ENCODE measurements at regions not wholly inside any gene's neighbourhood (a gene's known extent, or its start where the extent isn't known, plus 50 kb on each side); places are given as distances from the start of the nearest gene placed in this dataset.

DNA sequence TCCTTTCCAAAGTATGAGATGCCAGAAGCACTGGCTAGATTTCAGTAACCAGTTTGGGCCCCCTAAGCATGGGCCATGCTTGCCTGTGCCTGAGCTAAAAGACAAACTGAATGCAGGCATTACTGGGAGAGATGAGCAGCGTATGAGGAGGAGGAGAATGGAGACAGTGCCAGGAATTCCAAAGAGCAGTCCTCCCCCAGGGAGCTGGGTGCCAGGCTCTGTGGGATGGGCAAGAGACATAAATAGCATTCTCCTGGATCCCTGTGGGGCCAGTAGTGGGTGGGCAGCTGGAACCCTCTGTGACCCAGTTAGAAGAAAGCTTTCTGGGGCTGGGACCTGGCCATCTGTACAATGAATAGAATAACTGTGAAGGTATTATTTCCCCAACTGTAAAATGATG is 235.6 kb downstream of the KCNA4 start:
- no peaks in the 10 kb centered on the region for H3K9me3 ChIP-seq (ENCODE audit: control insufficient read depth in 1 of 2, low read length in 2 of 2)
- no peak overlapping the region for H3K27ac ChIP-seq (ENCODE audit: low read length)
- H3K4me3 ChIP-seq (ENCODE audit: low read depth in 1 of 2, low read length in 2 of 2): no peak overlapping the region
- H3K36me3 ChIP-seq (ENCODE audit: control insufficient read depth in 1 of 2, insufficient read depth in 2 of 2, low read length in 2 of 2): no peaks in the 10 kb centered on the region
- H3K4me1 ChIP-seq (ENCODE audit: control insufficient read depth in 1 of 2, insufficient read depth in 2 of 2, low read length in 2 of 2): peaks cover 0 to 10% of the 10 kb centered on the region in 2 donors
- H3K27me3 ChIP-seq (ENCODE audit: low read depth, low read length): no peaks in the 10 kb centered on the region

GRCh38 chr11:29780756-29781155 is 236.1 kb downstream of the KCNA4 start:
- no peaks in the 10 kb centered on the region for H3K27me3 ChIP-seq (ENCODE audit: low read depth, low read length)
- H3K27ac ChIP-seq (ENCODE audit: low read length): no peak overlapping the region
- no peaks in the 10 kb centered on the region for H3K36me3 ChIP-seq (ENCODE audit: control insufficient read depth in 1 of 2, insufficient read depth in 2 of 2, low read length in 2 of 2)
- H3K4me1 ChIP-seq (ENCODE audit: control insufficient read depth in 1 of 2, insufficient read depth in 2 of 2, low read length in 2 of 2): peaks cover 0 to 10% of the 10 kb centered on the region in 2 donors
- H3K4me3 ChIP-seq (ENCODE audit: low read depth in 1 of 2, low read length in 2 of 2): no peak overlapping the region
- no peaks in the 10 kb centered on the region for H3K9me3 ChIP-seq (ENCODE audit: control insufficient read depth in 1 of 2, low read length in 2 of 2)

- Histone ChIP-seq H3K27ac (ENCODE audit: low read length) (no peak overlapping the region), H3K36me3 (ENCODE audit: control insufficient read depth in 1 of 2, insufficient read depth in 2 of 2, low read length in 2 of 2) (no peaks in the 10 kb centered on the region), H3K4me1 (ENCODE audit: control insufficient read depth in 1 of 2, insufficient read depth in 2 of 2, low read length in 2 of 2) (no peaks in the 10 kb centered on the region), H3K9me3 (ENCODE audit: control insufficient read depth in 1 of 2, low read length in 2 of 2) (no peaks in the 10 kb centered on the region), H3K4me3 (ENCODE audit: low read depth in 1 of 2, low read length in 2 of 2) (no peak overlapping the region), H3K27me3 (ENCODE audit: low read depth, low read length) (no peaks in the 10 kb centered on the region)
Measured at GRCh38 chr11:29773656-29774264, 243.1 kb downstream of the KCNA4 start.

DNA sequence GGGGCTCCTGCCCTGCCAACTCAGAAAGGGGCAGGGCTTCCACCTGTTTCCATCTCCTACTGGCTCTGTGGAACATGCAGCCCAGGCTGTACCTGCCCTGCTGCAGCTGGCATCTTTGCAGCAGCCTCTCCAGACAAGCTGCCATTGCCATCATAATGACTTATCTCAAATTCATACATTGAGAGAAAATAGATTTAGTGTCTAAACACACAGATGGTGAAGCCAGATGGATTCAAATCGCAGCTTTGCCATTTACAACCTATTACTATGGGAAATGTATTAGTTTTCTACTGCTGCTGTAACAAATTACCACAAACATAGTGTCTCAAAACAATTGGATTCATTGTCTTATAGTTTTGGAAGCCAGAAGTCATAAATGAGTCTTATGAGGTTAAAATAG is 260.0 kb downstream of the KCNA4 start:
- H3K4me3 ChIP-seq (ENCODE audit: low read depth in 1 of 2, low read length in 2 of 2): no peak overlapping the region
- peaks cover 0 to 12% of the 10 kb centered on the region in 2 donors for H3K9me3 ChIP-seq (ENCODE audit: control insufficient read depth in 1 of 2, low read length in 2 of 2)
- H3K27me3 ChIP-seq (ENCODE audit: low read depth, low read length): no peaks in the 10 kb centered on the region
- H3K36me3 ChIP-seq (ENCODE audit: control insufficient read depth in 1 of 2, insufficient read depth in 2 of 2, low read length in 2 of 2): no peaks in the 10 kb centered on the region
- no peaks in the 10 kb centered on the region for H3K4me1 ChIP-seq (ENCODE audit: control insufficient read depth in 1 of 2, insufficient read depth in 2 of 2, low read length in 2 of 2)
- no peak overlapping the region for H3K27ac ChIP-seq (ENCODE audit: low read length)

DNA sequence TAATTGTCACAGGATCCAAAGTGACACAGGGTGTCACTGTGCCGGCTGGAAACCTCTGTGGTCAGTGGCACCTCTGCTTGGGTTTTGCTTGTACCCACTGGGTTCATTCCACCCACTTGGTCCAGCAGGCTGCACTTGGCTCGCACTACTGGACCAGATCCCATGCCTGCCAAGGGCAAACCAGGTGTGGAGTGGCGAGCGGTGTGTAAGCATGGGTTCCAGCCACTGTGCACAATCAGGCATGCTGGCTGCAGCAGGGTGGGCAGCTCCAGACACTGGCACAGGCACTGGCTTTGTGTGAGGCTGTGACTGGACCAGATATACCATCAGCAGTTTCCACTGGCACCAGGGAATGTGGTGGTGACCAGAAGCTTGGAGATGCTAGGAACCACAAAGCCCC is 261.4 kb downstream of the KCNA4 start:
- Histone ChIP-seq H3K27me3 (ENCODE audit: low read depth, low read length) (no peaks in the 10 kb centered on the region), H3K9me3 (ENCODE audit: control insufficient read depth in 1 of 2, low read length in 2 of 2) (peaks cover 0 to 12% of the 10 kb centered on the region in 2 donors), H3K4me3 (ENCODE audit: low read depth in 1 of 2, low read length in 2 of 2) (no peak overlapping the region), H3K4me1 (ENCODE audit: control insufficient read depth in 1 of 2, insufficient read depth in 2 of 2, low read length in 2 of 2) (no peaks in the 10 kb centered on the region), H3K36me3 (ENCODE audit: control insufficient read depth in 1 of 2, insufficient read depth in 2 of 2, low read length in 2 of 2) (no peaks in the 10 kb centered on the region), H3K27ac (ENCODE audit: low read length) (no peak overlapping the region)

GRCh38 chr11:29751618-29752017 is 265.2 kb downstream of the KCNA4 start:
- Histone ChIP-seq H3K4me1 (ENCODE audit: control insufficient read depth in 1 of 2, insufficient read depth in 2 of 2, low read length in 2 of 2) (no peaks in the 10 kb centered on the region), H3K27me3 (ENCODE audit: low read depth, low read length) (no peaks in the 10 kb centered on the region), H3K9me3 (ENCODE audit: control insufficient read depth in 1 of 2, low read length in 2 of 2) (peaks cover 0 to 9% of the 10 kb centered on the region in 2 donors), H3K36me3 (ENCODE audit: control insufficient read depth in 1 of 2, insufficient read depth in 2 of 2, low read length in 2 of 2) (no peaks in the 10 kb centered on the region), H3K27ac (ENCODE audit: low read length) (no peak overlapping the region), H3K4me3 (ENCODE audit: low read depth in 1 of 2, low read length in 2 of 2) (no peak overlapping the region)

GRCh38 chr11:29750392-29750791 is 266.4 kb downstream of the KCNA4 start:
- no peak overlapping the region for H3K27ac ChIP-seq (ENCODE audit: low read length)
- H3K9me3 ChIP-seq (ENCODE audit: control insufficient read depth in 1 of 2, low read length in 2 of 2): no peaks in the 10 kb centered on the region
- H3K27me3 ChIP-seq (ENCODE audit: low read depth, low read length): no peaks in the 10 kb centered on the region
- H3K4me1 ChIP-seq (ENCODE audit: control insufficient read depth in 1 of 2, insufficient read depth in 2 of 2, low read length in 2 of 2): no peaks in the 10 kb centered on the region
- H3K4me3 ChIP-seq (ENCODE audit: low read depth in 1 of 2, low read length in 2 of 2): no peak overlapping the region
- H3K36me3 ChIP-seq (ENCODE audit: control insufficient read depth in 1 of 2, insufficient read depth in 2 of 2, low read length in 2 of 2): no peaks in the 10 kb centered on the region

DNA sequence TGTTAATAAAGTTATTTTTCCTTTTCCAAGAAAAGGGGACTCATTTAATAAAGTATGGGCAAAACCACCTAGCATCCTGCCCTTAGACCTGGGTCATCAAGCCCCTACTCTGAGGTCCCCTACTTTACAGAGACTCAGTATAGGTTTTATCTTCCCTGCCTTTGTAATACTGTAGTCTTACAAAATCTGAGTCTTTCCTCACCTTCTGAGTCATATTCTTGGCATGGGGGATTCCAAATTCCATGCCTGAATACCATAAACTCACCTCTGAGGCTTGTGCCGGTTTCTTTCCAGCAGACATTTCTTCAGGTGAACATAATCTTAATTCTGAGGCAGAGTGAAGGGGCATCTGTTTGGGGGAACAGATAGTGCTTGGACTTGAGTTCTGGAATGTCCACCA is 282.5 kb downstream of the KCNA4 start:
- Histone ChIP-seq H3K27me3 (ENCODE audit: low read depth, low read length) (no peaks in the 10 kb centered on the region), H3K27ac (ENCODE audit: low read length) (no peak overlapping the region), H3K4me3 (ENCODE audit: low read depth in 1 of 2, low read length in 2 of 2) (no peak overlapping the region), H3K4me1 (ENCODE audit: control insufficient read depth in 1 of 2, insufficient read depth in 2 of 2, low read length in 2 of 2) (no peaks in the 10 kb centered on the region), H3K36me3 (ENCODE audit: control insufficient read depth in 1 of 2, insufficient read depth in 2 of 2, low read length in 2 of 2) (no peaks in the 10 kb centered on the region), H3K9me3 (ENCODE audit: control insufficient read depth in 1 of 2, low read length in 2 of 2) (no peaks in the 10 kb centered on the region)

DNA sequence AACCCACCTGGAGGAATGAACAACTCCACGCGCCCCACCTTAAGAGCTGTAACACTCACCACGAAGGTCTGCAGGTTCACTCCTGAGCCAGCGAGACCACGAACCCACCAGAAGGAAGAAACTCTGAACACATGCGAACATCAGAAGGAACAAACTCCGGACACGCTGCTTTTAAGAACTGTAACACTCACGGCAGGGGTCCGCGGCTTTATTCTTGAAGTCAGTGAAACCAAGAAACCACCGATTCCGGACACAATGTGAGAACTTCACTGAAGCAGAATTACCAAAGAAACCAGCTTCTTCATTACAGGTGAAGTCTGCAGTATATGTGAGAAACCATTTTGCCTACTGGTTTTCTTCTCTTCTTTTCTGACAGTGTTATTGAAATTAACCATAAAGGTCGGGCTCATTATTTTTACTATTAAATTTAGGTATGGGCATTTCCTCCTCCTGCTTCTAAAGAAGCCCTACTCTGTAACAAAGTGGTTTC is 303.0 kb downstream of the KCNA4 start:
- Histone ChIP-seq H3K27ac (ENCODE audit: low read length) (no peak overlapping the region), H3K9me3 (ENCODE audit: control insufficient read depth in 1 of 2, low read length in 2 of 2) (no peaks in the 10 kb centered on the region), H3K27me3 (ENCODE audit: low read depth, low read length) (no peaks in the 10 kb centered on the region), H3K4me3 (ENCODE audit: low read depth in 1 of 2, low read length in 2 of 2) (no peak overlapping the region), H3K36me3 (ENCODE audit: control insufficient read depth in 1 of 2, insufficient read depth in 2 of 2, low read length in 2 of 2) (no peaks in the 10 kb centered on the region), H3K4me1 (ENCODE audit: control insufficient read depth in 1 of 2, insufficient read depth in 2 of 2, low read length in 2 of 2) (no peaks in the 10 kb centered on the region)

DNA sequence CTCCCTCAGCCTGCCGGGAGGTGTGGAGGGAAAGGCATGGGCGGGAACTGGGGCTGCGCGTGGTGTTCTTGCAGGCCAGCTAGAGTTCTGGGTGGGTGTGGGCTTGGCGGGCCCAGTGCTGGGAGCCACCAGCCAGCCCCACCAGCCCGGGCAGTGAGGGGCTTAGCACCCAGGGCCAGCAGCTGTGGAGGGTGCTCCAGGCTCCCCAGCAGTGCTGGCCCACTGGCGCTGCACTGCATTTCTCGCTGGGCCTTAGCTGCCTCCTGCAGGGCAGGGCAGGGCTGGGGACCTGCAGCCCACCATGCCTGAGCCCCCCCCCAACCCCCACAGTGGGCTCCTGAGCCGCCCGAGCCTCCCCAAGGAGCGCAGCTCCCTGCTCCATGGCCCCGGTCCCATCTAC is 304.2 kb downstream of the KCNA4 start:
- no peaks in the 10 kb centered on the region for H3K36me3 ChIP-seq (ENCODE audit: control insufficient read depth in 1 of 2, insufficient read depth in 2 of 2, low read length in 2 of 2)
- H3K27ac ChIP-seq (ENCODE audit: low read length): no peak overlapping the region
- no peaks in the 10 kb centered on the region for H3K4me1 ChIP-seq (ENCODE audit: control insufficient read depth in 1 of 2, insufficient read depth in 2 of 2, low read length in 2 of 2)
- H3K4me3 ChIP-seq (ENCODE audit: low read depth in 1 of 2, low read length in 2 of 2): no peak overlapping the region
- no peaks in the 10 kb centered on the region for H3K9me3 ChIP-seq (ENCODE audit: control insufficient read depth in 1 of 2, low read length in 2 of 2)
- H3K27me3 ChIP-seq (ENCODE audit: low read depth, low read length): no peaks in the 10 kb centered on the region

DNA sequence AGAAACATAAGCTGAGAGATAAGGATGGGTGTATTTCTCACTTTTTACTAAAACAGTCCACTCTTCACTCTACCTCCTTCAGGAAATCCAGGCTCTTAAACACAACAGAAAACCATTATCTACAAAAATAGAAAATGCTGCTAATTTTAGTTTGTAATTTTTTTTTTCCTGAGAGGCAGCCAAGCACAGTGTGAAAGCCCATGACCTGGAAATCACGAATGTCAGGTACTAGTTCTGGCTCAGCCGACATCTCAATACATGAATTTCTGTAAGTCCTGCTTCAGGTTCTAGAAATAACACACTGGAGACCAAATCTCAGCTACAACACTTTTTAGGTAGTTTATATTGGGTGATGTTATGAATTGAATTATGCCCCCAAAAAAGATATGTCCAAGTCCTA is 308.9 kb downstream of the KCNA4 start:
- Histone ChIP-seq H3K9me3 (ENCODE audit: control insufficient read depth in 1 of 2, low read length in 2 of 2) (peaks cover 0 to 2% of the 10 kb centered on the region in 2 donors), H3K36me3 (ENCODE audit: control insufficient read depth in 1 of 2, insufficient read depth in 2 of 2, low read length in 2 of 2) (no peaks in the 10 kb centered on the region), H3K27ac (ENCODE audit: low read length) (no peak overlapping the region), H3K27me3 (ENCODE audit: low read depth, low read length) (no peaks in the 10 kb centered on the region), H3K4me3 (ENCODE audit: low read depth in 1 of 2, low read length in 2 of 2) (no peak overlapping the region), H3K4me1 (ENCODE audit: control insufficient read depth in 1 of 2, insufficient read depth in 2 of 2, low read length in 2 of 2) (no peaks in the 10 kb centered on the region)

GRCh38 chr11:29685361-29685760 is 331.5 kb downstream of the KCNA4 start:
- Histone ChIP-seq H3K9me3 (ENCODE audit: control insufficient read depth in 1 of 2, low read length in 2 of 2) (no peaks in the 10 kb centered on the region), H3K4me3 (ENCODE audit: low read depth in 1 of 2, low read length in 2 of 2) (no peak overlapping the region), H3K36me3 (ENCODE audit: control insufficient read depth in 1 of 2, insufficient read depth in 2 of 2, low read length in 2 of 2) (no peaks in the 10 kb centered on the region), H3K4me1 (ENCODE audit: control insufficient read depth in 1 of 2, insufficient read depth in 2 of 2, low read length in 2 of 2) (no peaks in the 10 kb centered on the region), H3K27ac (ENCODE audit: low read length) (no peak overlapping the region), H3K27me3 (ENCODE audit: low read depth, low read length) (no peaks in the 10 kb centered on the region)
